ENCODE measurements at regions not wholly inside any gene's neighbourhood (a gene's known extent, or its start where the extent isn't known, plus 50 kb on each side); places are given as distances from the start of the nearest gene placed in this dataset.
"Not testable (repeated sequence)": the region's sequence is repeated elsewhere in the genome, so short reads cannot be mapped to it uniquely, and the experiment has no call there.

- H3K9me3 Mint-ChIP-seq = peaks cover 0 to 14% (median 3%) of the 10 kb centered on the region in 11 donors
- ATAC-seq (no peak), DNase-seq (no peak)
- Histone ChIP-seq H3K9me3 (ENCODE audit: control insufficient read depth in 2 of 3, low read length in 3 of 3) (no peaks in the 10 kb centered on the region), H3K36me3 (ENCODE audit: control insufficient read depth in 2 of 3, insufficient read depth in 3 of 3, low read length in 3 of 3) (no peaks in the 10 kb centered on the region), H3K27ac (ENCODE audit: low read depth, low read length) (no peak overlapping the region), H3K4me1 (ENCODE audit: control insufficient read depth in 2 of 2, insufficient read depth in 2 of 2, low read length in 2 of 2) (no peaks in the 10 kb centered on the region), H3K4me3 (ENCODE audit: low read length) (no peak overlapping the region), H3K27me3 (ENCODE audit: control insufficient read depth in 2 of 2, insufficient read depth in 2 of 2, low read length in 2 of 2) (no peaks in the 10 kb centered on the region)
- H3K36me3 Mint-ChIP-seq = no peaks in the 10 kb centered on the region
- intact Hi-C loops (cut with micrococcal nuclease) = no loop called here
- ChIA-PET CTCF (no interaction called here), POLR2A (no interaction called here)
- H3K27me3 Mint-ChIP-seq = no peaks in the 10 kb centered on the region
- H3K27ac Mint-ChIP-seq = no peak overlapping the region
- no peaks in the 10 kb centered on the region for H3K4me1 Mint-ChIP-seq
- H3K4me3 Mint-ChIP-seq = no peak overlapping the region
Measured at GRCh38 chr7:81857385-81857784, 87.5 kb upstream of the HGF start.

- Mint-ChIP-seq H3K9me3 (peaks cover 0 to 8% (median 4%) of the 10 kb centered on the region in 11 donors), H3K27me3 (no peaks in the 10 kb centered on the region), H3K27ac (no peak overlapping the region), H3K4me3 (no peak overlapping the region), H3K4me1 (no peaks in the 10 kb centered on the region), H3K36me3 (no peaks in the 10 kb centered on the region)
- Histone ChIP-seq H3K27ac (ENCODE audit: low read depth, low read length) (no peak overlapping the region), H3K9me3 (ENCODE audit: control insufficient read depth in 2 of 3, low read length in 3 of 3) (no peaks in the 10 kb centered on the region), H3K4me3 (ENCODE audit: low read length) (no peak overlapping the region), H3K27me3 (ENCODE audit: control insufficient read depth in 2 of 2, insufficient read depth in 2 of 2, low read length in 2 of 2) (no peaks in the 10 kb centered on the region), H3K36me3 (ENCODE audit: control insufficient read depth in 2 of 3, insufficient read depth in 3 of 3, low read length in 3 of 3) (no peaks in the 10 kb centered on the region), H3K4me1 (ENCODE audit: control insufficient read depth in 2 of 2, insufficient read depth in 2 of 2, low read length in 2 of 2) (no peaks in the 10 kb centered on the region)
- ChIA-PET POLR2A (no interaction called here), CTCF (no interaction called here)
- no peak for ATAC-seq
- intact Hi-C loops (cut with micrococcal nuclease) = no loop called here
- DNase-seq = no peak
Measured at GRCh38 chr7:81854518-81854917, 84.7 kb upstream of the HGF start.

DNA sequence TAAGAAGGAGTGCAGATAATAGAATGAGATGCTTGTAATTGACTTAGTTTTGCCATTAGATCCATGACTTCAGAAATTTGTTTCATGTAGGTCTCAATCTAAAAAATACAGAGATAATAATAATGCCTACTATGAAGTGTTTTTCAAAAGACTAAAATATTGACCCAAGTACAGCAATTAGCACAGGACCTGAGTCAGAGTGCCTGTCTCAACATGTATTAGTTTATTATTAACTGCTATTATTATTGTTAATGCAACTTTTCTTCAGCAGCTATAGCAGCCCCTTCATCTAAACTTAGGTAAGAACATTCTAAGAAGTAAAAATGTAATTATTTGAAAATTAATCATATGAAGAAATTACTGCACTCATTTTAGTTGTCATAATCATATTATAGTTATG, 82.9 kb upstream of the HGF start:
- Histone ChIP-seq H3K27me3 (ENCODE audit: control insufficient read depth in 2 of 2, insufficient read depth in 2 of 2, low read length in 2 of 2) (no peaks in the 10 kb centered on the region), H3K9me3 (ENCODE audit: control insufficient read depth in 2 of 3, low read length in 3 of 3) (no peaks in the 10 kb centered on the region), H3K36me3 (ENCODE audit: control insufficient read depth in 2 of 3, insufficient read depth in 3 of 3, low read length in 3 of 3) (no peaks in the 10 kb centered on the region), H3K4me1 (ENCODE audit: control insufficient read depth in 2 of 2, insufficient read depth in 2 of 2, low read length in 2 of 2) (no peaks in the 10 kb centered on the region), H3K4me3 (ENCODE audit: low read length) (no peak overlapping the region), H3K27ac (ENCODE audit: low read depth, low read length) (no peak overlapping the region)
- intact Hi-C loops (cut with micrococcal nuclease) = no loop called here
- no peak overlapping the region for H3K4me3 Mint-ChIP-seq
- no peaks in the 10 kb centered on the region for H3K36me3 Mint-ChIP-seq
- DNase-seq (no peak), ATAC-seq (no peak)
- no peaks in the 10 kb centered on the region for H3K27me3 Mint-ChIP-seq
- no peak overlapping the region for H3K27ac Mint-ChIP-seq
- peaks cover 0 to 1% (median 0%) of the 10 kb centered on the region in 7 donors for H3K4me1 Mint-ChIP-seq
- CTCF ChIA-PET = no interaction called here
- POLR2A ChIA-PET = no interaction called here
- peaks cover 0 to 17% (median 1%) of the 10 kb centered on the region in 11 donors for H3K9me3 Mint-ChIP-seq

- no peak for DNase-seq
- no peaks in the 10 kb centered on the region for H3K9me3 ChIP-seq (ENCODE audit: control insufficient read depth in 2 of 3, low read length in 3 of 3)
- Mint-ChIP-seq H3K27ac (no peak overlapping the region), H3K4me1 (peaks cover 0 to 4% (median 0%) of the 10 kb centered on the region in 7 donors), H3K27me3 (no peaks in the 10 kb centered on the region), H3K4me3 (no peak overlapping the region), H3K36me3 (no peaks in the 10 kb centered on the region), H3K9me3 (peaks cover 0 to 24% (median 1%) of the 10 kb centered on the region in 11 donors)
- POLR2A ChIA-PET = no interaction called here
- H3K4me3 ChIP-seq (ENCODE audit: low read length) = no peak overlapping the region
- ATAC-seq = no peak
- H3K36me3 ChIP-seq (ENCODE audit: control insufficient read depth in 2 of 3, insufficient read depth in 3 of 3, low read length in 3 of 3) = no peaks in the 10 kb centered on the region
- H3K4me1 ChIP-seq (ENCODE audit: control insufficient read depth in 2 of 2, insufficient read depth in 2 of 2, low read length in 2 of 2) = no peaks in the 10 kb centered on the region
- CTCF ChIA-PET = no interaction called here
- H3K27me3 ChIP-seq (ENCODE audit: control insufficient read depth in 2 of 2, insufficient read depth in 2 of 2, low read length in 2 of 2) = no peaks in the 10 kb centered on the region
- intact Hi-C loops (cut with micrococcal nuclease) = no loop called here
- H3K27ac ChIP-seq (ENCODE audit: low read depth, low read length) = no peak overlapping the region
Measured at GRCh38 chr7:81851413-81851812, 81.6 kb upstream of the HGF start.

DNA sequence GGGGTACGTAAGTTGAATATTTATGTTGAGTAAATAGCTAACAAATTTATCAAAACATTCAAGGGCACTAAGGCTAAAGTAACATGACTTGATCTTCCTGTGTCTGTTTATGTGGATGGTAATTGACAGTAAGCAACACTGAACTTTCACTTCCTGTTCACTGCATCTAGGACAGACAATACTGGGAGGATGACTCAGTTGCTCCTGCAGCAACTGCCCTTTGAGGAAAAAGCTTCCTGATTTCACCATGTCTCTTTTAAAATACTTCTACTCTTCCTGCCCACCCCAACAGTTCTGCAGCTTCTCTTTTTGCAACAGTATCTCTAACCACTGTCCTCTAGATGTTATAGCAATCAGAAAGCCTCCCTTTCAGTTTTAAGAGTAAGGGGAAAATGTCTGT, 76.6 kb upstream of the HGF start:
- ChIA-PET CTCF (no interaction called here), POLR2A (no interaction called here)
- no peak overlapping the region for H3K4me3 ChIP-seq (ENCODE audit: low read length)
- H3K4me1 Mint-ChIP-seq = peaks cover 0 to 11% (median 0%) of the 10 kb centered on the region in 7 donors
- H3K36me3 Mint-ChIP-seq = no peaks in the 10 kb centered on the region
- H3K9me3 Mint-ChIP-seq = peaks cover 0 to 24% (median 4%) of the 10 kb centered on the region in 11 donors
- peak overlapping the region in 1 of 10 donors; percentile 13 for H3K4me3 Mint-ChIP-seq
- intact Hi-C loops (cut with micrococcal nuclease) = no loop called here
- no peak overlapping the region for H3K27ac Mint-ChIP-seq
- H3K27ac ChIP-seq (ENCODE audit: low read depth, low read length) = no peak overlapping the region
- no peaks in the 10 kb centered on the region for H3K9me3 ChIP-seq (ENCODE audit: control insufficient read depth in 2 of 3, low read length in 3 of 3)
- no peak for DNase-seq
- H3K4me1 ChIP-seq (ENCODE audit: control insufficient read depth in 2 of 2, insufficient read depth in 2 of 2, low read length in 2 of 2) = no peaks in the 10 kb centered on the region
- no peaks in the 10 kb centered on the region for H3K36me3 ChIP-seq (ENCODE audit: control insufficient read depth in 2 of 3, insufficient read depth in 3 of 3, low read length in 3 of 3)
- ATAC-seq = peak; percentile 91
- H3K27me3 ChIP-seq (ENCODE audit: control insufficient read depth in 2 of 2, insufficient read depth in 2 of 2, low read length in 2 of 2) = no peaks in the 10 kb centered on the region
- no peaks in the 10 kb centered on the region for H3K27me3 Mint-ChIP-seq

- Histone ChIP-seq H3K27ac (ENCODE audit: low read depth, low read length) (no peak overlapping the region), H3K9me3 (ENCODE audit: control insufficient read depth in 2 of 3, low read length in 3 of 3) (no peaks in the 10 kb centered on the region), H3K4me1 (ENCODE audit: control insufficient read depth in 2 of 2, insufficient read depth in 2 of 2, low read length in 2 of 2) (no peaks in the 10 kb centered on the region), H3K36me3 (ENCODE audit: control insufficient read depth in 2 of 3, insufficient read depth in 3 of 3, low read length in 3 of 3) (no peaks in the 10 kb centered on the region), H3K4me3 (ENCODE audit: low read length) (no peak overlapping the region), H3K27me3 (ENCODE audit: control insufficient read depth in 2 of 2, insufficient read depth in 2 of 2, low read length in 2 of 2) (no peaks in the 10 kb centered on the region)
- Mint-ChIP-seq H3K27me3 (no peaks in the 10 kb centered on the region), H3K4me3 (no peak overlapping the region), H3K4me1 (peaks cover 0 to 11% (median 0%) of the 10 kb centered on the region in 7 donors), H3K36me3 (no peaks in the 10 kb centered on the region), H3K9me3 (peaks cover 0 to 24% (median 4%) of the 10 kb centered on the region in 11 donors), H3K27ac (no peak overlapping the region)
- intact Hi-C loops (cut with micrococcal nuclease) = no loop called here
- DNase-seq (no peak), ATAC-seq (peak; percentile 47)
- CTCF ChIA-PET = no interaction called here
- POLR2A ChIA-PET = no interaction called here
Measured at GRCh38 chr7:81845744-81846241, 75.9 kb upstream of the HGF start.

DNA sequence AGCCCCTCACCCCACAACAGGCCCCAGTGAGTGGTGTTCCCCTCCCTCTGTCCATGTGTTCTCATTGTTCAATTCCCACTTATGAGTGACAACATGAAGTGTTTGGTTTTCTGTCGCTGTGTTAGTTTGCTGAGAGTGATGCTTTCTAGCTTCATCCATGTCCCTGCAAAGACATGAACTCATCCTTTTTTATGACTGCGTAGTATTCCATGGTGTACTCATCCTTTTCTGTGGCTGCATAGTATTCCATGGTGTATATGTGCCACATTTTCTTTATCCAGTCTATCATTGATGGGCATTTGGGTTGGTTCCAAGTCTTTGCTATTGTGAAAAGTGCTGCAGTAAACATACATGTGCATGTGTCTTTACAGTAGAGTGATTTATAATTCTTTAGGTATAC, 73.8 kb upstream of the HGF start:
- H3K27ac ChIP-seq (ENCODE audit: low read depth, low read length); H3K27ac Mint-ChIP-seq; H3K4me1 ChIP-seq (ENCODE audit: control insufficient read depth in 2 of 2, insufficient read depth in 2 of 2, low read length in 2 of 2); H3K27me3 Mint-ChIP-seq; ATAC-seq; H3K36me3 ChIP-seq (ENCODE audit: control insufficient read depth in 2 of 3, insufficient read depth in 3 of 3, low read length in 3 of 3); H3K9me3 ChIP-seq (ENCODE audit: control insufficient read depth in 2 of 3, low read length in 3 of 3); H3K36me3 Mint-ChIP-seq; H3K4me3 ChIP-seq (ENCODE audit: low read length); CTCF ChIA-PET; DNase-seq; intact Hi-C loops (cut with micrococcal nuclease); H3K27me3 ChIP-seq (ENCODE audit: control insufficient read depth in 2 of 2, insufficient read depth in 2 of 2, low read length in 2 of 2); POLR2A ChIA-PET; H3K4me3 Mint-ChIP-seq: not testable (repeated sequence)
- Mint-ChIP-seq H3K4me1 (peaks cover 0 to 11% (median 0%) of the 10 kb centered on the region in 7 donors), H3K9me3 (peaks cover 0 to 13% (median 5%) of the 10 kb centered on the region in 11 donors)
